IMR-90 (cell line): ENCODE measurements at regions not wholly inside any gene's neighbourhood (a gene's known extent, or its start where the extent isn't known, plus 50 kb on each side); places are given as distances from the start of the nearest gene placed in this dataset.

Source experiments
- BHLHE40 ChIP-seq: fragments of 150-350 bp; IDR thresholded peaks from 2 replicates; pipeline ENCODE4 v1.6.1; 2016; ENCODE audit warnings: mild to moderate bottlenecking, low read depth, low read length
- CEBPB ChIP-seq: IDR thresholded peaks from 2 replicates; pipeline ENCODE4 v1.6.1; 2012; ENCODE audit warnings: low read depth, low read length, improper control_type of control experiment
- CHD1 ChIP-seq: IDR thresholded peaks from 2 replicates; pipeline ENCODE4 v1.6.1; 2012; ENCODE audit warnings: low read depth, low read length, improper control_type of control experiment
- MAZ ChIP-seq: IDR thresholded peaks from 2 replicates; pipeline ENCODE4 v1.6.1; 2012; ENCODE audit warnings: low read depth, mild to moderate bottlenecking, low read length, improper control_type of control experiment, moderate library complexity, borderline replicate concordance
- POLR2A ChIP-seq: IDR thresholded peaks from 2 replicates; pipeline ENCODE4 v1.6.1; 2012; ENCODE audit warnings: mild to moderate bottlenecking, low read depth, low read length
- RFX5 ChIP-seq: IDR thresholded peaks from 2 replicates; pipeline ENCODE4 v1.8.0; 2012; ENCODE audit warnings: low read depth, mild to moderate bottlenecking, low read length, moderate library complexity
- SMC3 ChIP-seq: fragments of 150-350 bp; IDR thresholded peaks from 2 replicates; pipeline ENCODE4 v1.6.1; 2016; ENCODE audit warnings: low read depth, mild to moderate bottlenecking, antibody characterized with exemption, low read length, moderate library complexity
- USF2 ChIP-seq: fragments of 150-350 bp; IDR thresholded peaks from 2 replicates; pipeline ENCODE4 v1.6.1; 2017; ENCODE audit warnings: mild to moderate bottlenecking, antibody characterized with exemption, low read length, low read depth
- TF ChIP-seq, protein P1 (sequence below): conservative IDR thresholded peaks from 2 replicates; pipeline ENCODE4 v1.5.1; 2012; ENCODE audit warnings: mild to moderate bottlenecking, low read depth, low read length, improper control_type of control experiment

DNA sequence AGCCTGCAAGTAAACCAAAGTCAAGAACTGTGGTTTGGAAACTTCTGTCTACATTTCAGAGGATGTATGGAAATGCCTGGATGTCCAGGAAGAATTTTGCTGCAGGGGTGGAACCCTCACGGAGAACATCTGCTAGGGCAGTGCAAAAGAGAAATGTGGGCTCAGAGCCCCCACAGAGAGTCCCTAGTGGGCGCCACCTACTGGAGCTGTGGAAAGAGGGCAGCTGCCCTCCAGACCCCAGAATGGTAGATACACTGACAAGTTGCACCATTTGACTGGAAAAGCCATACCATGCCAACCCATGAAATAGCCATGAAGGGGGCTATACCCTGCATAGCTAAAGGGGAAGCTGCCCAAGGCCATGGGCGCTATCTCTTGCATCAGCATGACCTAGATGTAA, 1672.4 kb downstream of the KCNT2 start:
- TF ChIP-seq POLR2A, result no peak
- no peak for TF ChIP-seq SMC3
- TF ChIP-seq, protein P1, sequence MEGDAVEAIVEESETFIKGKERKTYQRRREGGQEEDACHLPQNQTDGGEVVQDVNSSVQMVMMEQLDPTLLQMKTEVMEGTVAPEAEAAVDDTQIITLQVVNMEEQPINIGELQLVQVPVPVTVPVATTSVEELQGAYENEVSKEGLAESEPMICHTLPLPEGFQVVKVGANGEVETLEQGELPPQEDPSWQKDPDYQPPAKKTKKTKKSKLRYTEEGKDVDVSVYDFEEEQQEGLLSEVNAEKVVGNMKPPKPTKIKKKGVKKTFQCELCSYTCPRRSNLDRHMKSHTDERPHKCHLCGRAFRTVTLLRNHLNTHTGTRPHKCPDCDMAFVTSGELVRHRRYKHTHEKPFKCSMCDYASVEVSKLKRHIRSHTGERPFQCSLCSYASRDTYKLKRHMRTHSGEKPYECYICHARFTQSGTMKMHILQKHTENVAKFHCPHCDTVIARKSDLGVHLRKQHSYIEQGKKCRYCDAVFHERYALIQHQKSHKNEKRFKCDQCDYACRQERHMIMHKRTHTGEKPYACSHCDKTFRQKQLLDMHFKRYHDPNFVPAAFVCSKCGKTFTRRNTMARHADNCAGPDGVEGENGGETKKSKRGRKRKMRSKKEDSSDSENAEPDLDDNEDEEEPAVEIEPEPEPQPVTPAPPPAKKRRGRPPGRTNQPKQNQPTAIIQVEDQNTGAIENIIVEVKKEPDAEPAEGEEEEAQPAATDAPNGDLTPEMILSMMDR, result no peak
- no peak for TF ChIP-seq CHD1
- no peak for TF ChIP-seq USF2
- no peak for TF ChIP-seq BHLHE40
- no peak for TF ChIP-seq CEBPB
- no peak for TF ChIP-seq RFX5
- TF ChIP-seq MAZ, result no peak
